ENCODE measurements at regions not wholly inside any gene's neighbourhood (a gene's known extent, or its start where the extent isn't known, plus 50 kb on each side); places are given as distances from the start of the nearest gene placed in this dataset.

- no peak overlapping the region for H3K27ac ChIP-seq (ENCODE audit: low read length)
- peaks cover 0 to 7% of the 10 kb centered on the region in 2 donors for H3K4me1 Mint-ChIP-seq
- TF ChIP-seq CTCF (IDR thresholded peaks at IDR 0.05), result no peak
- WGBS (ENCODE audit: insufficient coverage), result 94% methylated on average over 2 of the region's 2 CpGs
- H3K4me1 ChIP-seq (ENCODE audit: control insufficient read depth, insufficient read depth, low read length), result peaks cover 3% of the 10 kb centered on the region
- intact Hi-C loops (cut with micrococcal nuclease), result no loop called here
- no peak overlapping the region for H3K4me3 Mint-ChIP-seq
- H3K9me3 ChIP-seq (ENCODE audit: control insufficient read depth, insufficient read depth, low read length), result no peaks in the 10 kb centered on the region
- DNase-seq, result no peak
- H3K36me3 Mint-ChIP-seq, result peaks cover 7% of the 10 kb centered on the region
- H3K27ac Mint-ChIP-seq, result no peak overlapping the region
- peaks cover 0 to 6% of the 10 kb centered on the region in 2 donors for H3K27me3 Mint-ChIP-seq (ENCODE audit: low read depth in 2 of 2)
- no peaks in the 10 kb centered on the region for H3K36me3 ChIP-seq (ENCODE audit: control insufficient read depth, insufficient read depth, low read length)
- H3K27me3 ChIP-seq (ENCODE audit: control insufficient read depth, insufficient read depth, low read length), result no peaks in the 10 kb centered on the region
- no peak for ATAC-seq
- no peak overlapping the region for H3K4me3 ChIP-seq (ENCODE audit: low read length)
- H3K9me3 Mint-ChIP-seq, result no peaks in the 10 kb centered on the region
Measured at GRCh38 chr5:54778783-54779182, 206.6 kb downstream of the ESM1 start.

GRCh38 chr5:54775645-54776044, 209.7 kb downstream of the ESM1 start:
- no peak overlapping the region for H3K4me3 ChIP-seq (ENCODE audit: low read length)
- Mint-ChIP-seq H3K27me3 (ENCODE audit: low read depth in 2 of 2) (peaks cover 6 to 8% of the 10 kb centered on the region in 2 donors), H3K36me3 (no peaks in the 10 kb centered on the region), H3K4me3 (no peak overlapping the region), H3K9me3 (no peaks in the 10 kb centered on the region), H3K27ac (no peak overlapping the region), H3K4me1 (peaks cover 0 to 7% of the 10 kb centered on the region in 2 donors)
- TF ChIP-seq CTCF (IDR thresholded peaks at IDR 0.05), result no peak
- intact Hi-C loops (cut with micrococcal nuclease), result no loop called here
- no peak for ATAC-seq
- DNase-seq, result no peak
- H3K36me3 ChIP-seq (ENCODE audit: control insufficient read depth, insufficient read depth, low read length), result no peaks in the 10 kb centered on the region
- no peak overlapping the region for H3K27ac ChIP-seq (ENCODE audit: low read length)
- no peaks in the 10 kb centered on the region for H3K27me3 ChIP-seq (ENCODE audit: control insufficient read depth, insufficient read depth, low read length)
- H3K9me3 ChIP-seq (ENCODE audit: control insufficient read depth, insufficient read depth, low read length), result no peaks in the 10 kb centered on the region
- H3K4me1 ChIP-seq (ENCODE audit: control insufficient read depth, insufficient read depth, low read length), result peaks cover 6% of the 10 kb centered on the region

GRCh38 chr5:54774281-54775170, 210.9 kb downstream of the ESM1 start:
- H3K27me3 ChIP-seq (ENCODE audit: control insufficient read depth, insufficient read depth, low read length), result no peaks in the 10 kb centered on the region
- no peaks in the 10 kb centered on the region for H3K36me3 Mint-ChIP-seq
- H3K4me1 Mint-ChIP-seq, result peaks cover 0 to 7% of the 10 kb centered on the region in 2 donors
- peaks cover 6 to 8% of the 10 kb centered on the region in 2 donors for H3K27me3 Mint-ChIP-seq (ENCODE audit: low read depth in 2 of 2)
- intact Hi-C loops (cut with micrococcal nuclease), result no loop called here
- no peaks in the 10 kb centered on the region for H3K9me3 ChIP-seq (ENCODE audit: control insufficient read depth, insufficient read depth, low read length)
- 88% methylated on average over 9 of the region's 10 CpGs for WGBS (ENCODE audit: insufficient coverage)
- TF ChIP-seq CTCF (IDR thresholded peaks at IDR 0.05), result no peak
- H3K4me3 Mint-ChIP-seq, result no peak overlapping the region
- peaks cover 6% of the 10 kb centered on the region for H3K4me1 ChIP-seq (ENCODE audit: control insufficient read depth, insufficient read depth, low read length)
- H3K27ac ChIP-seq (ENCODE audit: low read length), result peak overlapping the region; percentile 27
- ATAC-seq (peak in 2 of 3 donors; percentile 43 to 44), DNase-seq (no peak)
- no peaks in the 10 kb centered on the region for H3K9me3 Mint-ChIP-seq
- H3K27ac Mint-ChIP-seq, result no peak overlapping the region
- H3K4me3 ChIP-seq (ENCODE audit: low read length), result no peak overlapping the region
- no peaks in the 10 kb centered on the region for H3K36me3 ChIP-seq (ENCODE audit: control insufficient read depth, insufficient read depth, low read length)
